ENCODE measurements at regions not wholly inside any gene's neighbourhood (a gene's known extent, or its start where the extent isn't known, plus 50 kb on each side); places are given as distances from the start of the nearest gene placed in this dataset.

- TF ChIP-seq ZNF462 (CRISPR knock-in tag; IDR thresholded peaks at IDR 0.05) (no peak), EZH2phosphoT487 (IDR thresholded peaks at IDR 0.05; ENCODE audit: unreplicated experiment) (no peak), NANOG (IDR thresholded peaks at IDR 0.05; ENCODE audit: borderline replicate concordance) (no peak), JUNB (IDR thresholded peaks at IDR 0.05; ENCODE audit: unreplicated experiment) (no peak), STAT1 (IDR thresholded peaks at IDR 0.05; ENCODE audit: unreplicated experiment) (no peak), ETS1 (IDR thresholded peaks at IDR 0.05) (no peak), ZNF331 (CRISPR knock-in tag; IDR thresholded peaks at IDR 0.05; ENCODE audit: low read depth) (no peak), ZNF114 (CRISPR knock-in tag; IDR thresholded peaks at IDR 0.05) (no peak)
These were observed 530.8 kb downstream of the BCKDHB start (continued) for GRCh38 chr6:80637312-80637711.

- Histone ChIP-seq H3K36me3 (ENCODE audit: insufficient read depth) (no peaks in the 10 kb centered on the region), H3K4me1 (ENCODE audit: insufficient read depth) (peaks cover 13% of the 10 kb centered on the region), H3K27ac (ENCODE audit: low read depth) (no peak overlapping the region), H3K27me3 (ENCODE audit: insufficient read depth) (no peaks in the 10 kb centered on the region), H3K9me2 (ENCODE audit: insufficient read depth) (no peaks in the 10 kb centered on the region), H2AFZ (no peak overlapping the region), H4K20me1 (replicated peaks; ENCODE audit: insufficient read depth) (no peaks in the 10 kb centered on the region), H3K4me2 (no peak overlapping the region), H3F3A (replicated peaks; ENCODE audit: low read depth) (no peaks in the 10 kb centered on the region), H3K79me2 (replicated peaks; ENCODE audit: insufficient read depth) (no peaks in the 10 kb centered on the region), H3K4me3 (no peak overlapping the region)
- no peak overlapping the region for H3K4me3 Mint-ChIP-seq
- no peaks in the 10 kb centered on the region for H3K27me3 Mint-ChIP-seq (ENCODE audit: insufficient read depth, low read depth, poor library complexity)
- H3K36me3 Mint-ChIP-seq (ENCODE audit: low read depth): no peaks in the 10 kb centered on the region
- H3K9me3 Mint-ChIP-seq: no peaks in the 10 kb centered on the region
- H3K27ac Mint-ChIP-seq: no peak overlapping the region
- H3K4me1 Mint-ChIP-seq: peaks cover 16% of the 10 kb centered on the region
- DNase-seq (ENCODE audit: low spot score) (no peak), ATAC-seq (no peak)
- no peak for TF ChIP-seq ZNF462 (CRISPR knock-in tag; IDR thresholded peaks at IDR 0.05)
These were observed 530.2 kb downstream of the BCKDHB start for GRCh38 chr6:80636689-80637088.

Data from GM23338 (cell line).